HG03060 (cell line): ENCODE measurements at regions not wholly inside any gene's neighbourhood (a gene's known extent, or its start where the extent isn't known, plus 50 kb on each side); places are given as distances from the start of the nearest gene placed in this dataset.

Experiments used
- ATAC-seq: cut with Tn5 transposase; IDR thresholded peaks from one replicate; pipeline ENCODE4 v1.9.1; 2021; ENCODE audit warnings: low read depth, moderate number of reproducible peaks; ENCODE audit not compliant: unreplicated experiment

DNA sequence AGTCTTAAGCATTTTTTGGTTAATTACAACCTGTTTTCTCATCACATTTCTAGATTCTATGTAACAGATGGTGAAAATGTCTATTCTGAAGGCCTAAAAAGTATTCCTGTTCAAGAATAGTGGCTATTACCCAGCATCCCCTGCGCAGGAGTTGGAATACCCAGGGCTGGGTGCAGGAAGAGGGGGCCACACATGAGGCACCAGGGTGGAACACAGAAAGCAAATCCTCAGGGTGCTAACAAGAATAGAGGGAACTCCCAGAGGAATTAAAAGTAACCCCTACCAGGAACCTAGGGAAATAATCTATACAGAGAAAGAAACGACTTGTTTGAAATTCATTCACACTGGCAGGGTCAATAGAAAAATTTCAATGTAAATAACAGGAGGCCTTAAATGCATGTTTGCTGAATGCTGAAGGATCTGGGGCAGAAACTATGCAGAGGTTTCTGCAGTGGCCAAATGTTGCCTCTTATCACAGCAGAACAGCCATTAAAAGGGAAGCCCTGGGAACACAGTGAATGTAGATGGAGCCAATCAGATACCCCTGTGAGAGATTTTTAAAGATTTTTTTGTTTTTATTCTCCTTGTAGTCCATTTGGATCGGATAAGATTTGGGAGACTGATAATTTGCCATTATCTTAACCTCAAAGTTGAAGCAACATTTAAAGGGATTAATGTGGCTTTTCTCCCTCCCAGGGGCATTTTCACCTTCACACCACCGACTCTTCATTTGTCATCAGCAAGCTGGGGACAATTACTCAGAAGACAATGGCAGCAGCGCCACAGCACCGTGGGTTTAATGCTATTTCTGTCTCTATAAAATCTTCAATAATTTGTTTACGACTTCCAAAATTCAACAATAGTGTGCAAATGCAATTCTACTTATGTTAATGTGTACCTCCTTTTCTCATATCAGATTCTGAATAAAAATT, 196.0 kb upstream of the PSMD7 start:
- no peak for ATAC-seq

GRCh38 chr16:74099530-74099929, 197.1 kb upstream of the PSMD7 start:
- no peak for ATAC-seq

GRCh38 chr16:74094962-74095361, 201.7 kb upstream of the PSMD7 start:
- ATAC-seq = no peak

- ATAC-seq = peak; percentile 84
Measured at GRCh38 chr16:74094514-74094913, 202.1 kb upstream of the PSMD7 start.

DNA sequence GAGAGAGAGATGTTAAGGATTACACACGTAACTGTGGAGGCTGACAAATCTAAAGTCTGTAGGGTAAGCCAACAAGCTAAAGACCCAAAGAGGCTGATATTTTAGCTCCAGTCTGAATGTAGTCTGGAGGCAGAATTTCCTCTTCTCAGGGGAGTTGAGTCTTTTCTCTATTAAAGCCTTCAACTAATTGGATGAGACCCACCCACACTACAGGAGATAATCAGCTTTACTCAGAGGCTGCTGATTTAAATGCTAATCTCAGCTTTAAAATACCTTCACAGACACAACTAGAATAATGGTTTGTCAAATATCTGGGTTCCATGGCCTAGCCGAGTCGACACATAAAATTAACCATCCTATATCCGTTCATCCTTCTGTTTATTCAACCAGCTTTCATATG, 204.3 kb upstream of the PSMD7 start:
- ATAC-seq = no peak

DNA sequence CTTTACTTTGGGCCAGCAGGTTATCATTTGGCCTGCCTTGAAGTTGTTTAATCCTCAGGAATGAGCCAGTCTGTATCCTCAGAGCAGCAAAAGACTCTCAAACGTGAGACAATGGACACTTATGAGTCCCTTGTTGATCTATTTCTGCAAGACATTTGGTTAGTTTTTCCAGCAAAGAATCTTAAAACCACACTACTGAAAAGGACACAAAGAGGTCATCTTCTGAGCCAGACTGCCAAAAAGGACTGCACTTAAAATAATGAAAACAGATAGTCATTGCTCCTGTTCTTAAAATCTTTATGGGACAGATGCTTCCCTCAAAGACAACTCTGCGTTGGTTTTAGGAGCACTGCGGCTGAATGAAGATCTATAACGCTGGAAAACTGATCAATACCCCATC, 205.7 kb upstream of the PSMD7 start:
- no peak for ATAC-seq

- ATAC-seq = no peak
Measured at GRCh38 chr16:74083541-74083940, 213.1 kb upstream of the PSMD7 start.

DNA sequence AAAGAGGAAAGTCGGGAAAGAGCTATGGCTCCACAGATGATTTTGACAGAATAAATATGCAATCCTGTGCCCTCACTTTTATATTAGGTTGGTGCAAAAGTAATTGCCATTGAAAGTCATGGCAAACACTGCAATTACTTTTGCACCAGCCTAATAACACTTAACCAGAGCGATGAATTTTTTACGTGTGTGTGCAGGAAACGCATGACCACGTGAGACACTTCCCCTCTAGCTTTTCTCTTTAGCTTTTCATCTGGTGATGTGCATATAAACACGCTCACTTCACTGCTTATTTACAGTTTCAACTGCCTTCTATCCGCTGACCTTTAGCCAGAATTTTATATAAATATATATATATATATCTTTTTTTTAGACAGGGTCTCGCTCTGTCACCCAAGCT, 216.3 kb upstream of the PSMD7 start:
- ATAC-seq = no peak

GRCh38 chr16:74079232-74079586, 217.4 kb upstream of the PSMD7 start:
- ATAC-seq = peak; percentile 35

- peak; percentile 73 for ATAC-seq
Measured at GRCh38 chr16:74078511-74079231, 217.9 kb upstream of the PSMD7 start.

- ATAC-seq = no peak
Measured at GRCh38 chr16:74076568-74076967, 220.0 kb upstream of the PSMD7 start.

DNA sequence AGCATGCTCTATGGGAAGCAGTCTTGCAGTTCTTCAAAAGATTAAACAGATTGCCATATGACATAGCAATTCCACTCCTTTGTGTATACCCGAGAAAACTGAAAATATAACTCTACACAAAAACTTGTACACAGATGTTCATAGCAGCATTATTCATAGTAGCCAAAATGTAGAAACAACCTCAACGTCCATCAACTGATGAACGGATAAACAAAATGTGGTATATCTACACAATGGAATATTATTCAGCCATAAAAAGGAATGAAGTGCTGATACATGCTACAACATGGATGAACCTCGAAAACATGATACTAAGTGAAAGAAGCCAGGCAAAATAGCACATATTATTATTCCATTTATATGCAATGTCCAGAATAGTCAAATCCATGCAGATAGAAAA, 221.2 kb upstream of the PSMD7 start:
- ATAC-seq = no peak

DNA sequence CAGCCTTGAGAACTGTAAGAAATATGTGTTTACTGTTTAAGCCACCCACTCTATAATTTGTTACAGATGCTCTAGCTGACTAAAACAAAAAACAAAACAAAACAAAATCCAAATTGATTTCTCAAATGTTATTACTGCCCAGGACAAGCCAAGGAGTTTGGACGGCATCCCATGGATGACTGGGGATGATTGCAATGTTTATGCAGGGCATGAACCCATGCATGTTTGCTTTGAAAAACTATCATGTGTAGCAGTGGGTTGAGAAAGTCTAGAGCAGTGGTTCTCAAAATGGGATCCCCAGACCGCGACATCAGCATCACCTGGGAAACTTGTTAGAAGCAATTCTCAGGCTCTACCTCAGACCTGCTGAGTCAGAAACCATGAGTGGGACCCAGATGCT, 223.2 kb upstream of the PSMD7 start:
- no peak for ATAC-seq

- ATAC-seq = no peak
Measured at GRCh38 chr16:74071996-74072535, 224.5 kb upstream of the PSMD7 start.

- ATAC-seq = no peak
Measured at GRCh38 chr16:74070237-74070636, 226.4 kb upstream of the PSMD7 start.

GRCh38 chr16:74064120-74064735, 232.4 kb upstream of the PSMD7 start:
- no peak for ATAC-seq

DNA sequence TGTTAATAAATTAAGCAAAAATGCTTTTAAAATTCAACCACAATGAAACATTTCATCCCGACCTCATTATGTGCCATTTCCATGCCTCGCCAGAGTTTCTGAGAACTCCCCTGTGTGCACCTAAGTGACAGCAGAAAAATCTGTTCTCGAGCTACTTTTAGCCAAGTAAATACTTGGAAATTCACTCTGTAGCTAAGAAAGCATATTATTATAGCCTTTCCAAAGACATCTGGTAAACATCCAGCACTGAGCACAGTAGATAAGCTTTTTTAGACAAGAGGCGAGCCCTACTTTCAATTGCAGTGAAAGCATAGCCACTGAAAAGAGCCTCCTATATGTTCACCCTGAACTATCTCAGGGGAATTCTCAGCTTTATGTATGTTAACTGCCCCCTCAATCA, 242.8 kb upstream of the PSMD7 start:
- no peak for ATAC-seq

- ATAC-seq = no peak
Measured at GRCh38 chr16:74053312-74053711, 243.3 kb upstream of the PSMD7 start.

GRCh38 chr16:74052016-74052415, 244.6 kb upstream of the PSMD7 start:
- ATAC-seq = no peak

- ATAC-seq = no peak
Measured at GRCh38 chr16:74049027-74049426, 247.6 kb upstream of the PSMD7 start.

GRCh38 chr16:74046524-74046923, 250.1 kb upstream of the PSMD7 start:
- ATAC-seq = no peak
